ENCODE measurements at regions not wholly inside any gene's neighbourhood (a gene's known extent, or its start where the extent isn't known, plus 50 kb on each side); places are given as distances from the start of the nearest gene placed in this dataset.

DNA sequence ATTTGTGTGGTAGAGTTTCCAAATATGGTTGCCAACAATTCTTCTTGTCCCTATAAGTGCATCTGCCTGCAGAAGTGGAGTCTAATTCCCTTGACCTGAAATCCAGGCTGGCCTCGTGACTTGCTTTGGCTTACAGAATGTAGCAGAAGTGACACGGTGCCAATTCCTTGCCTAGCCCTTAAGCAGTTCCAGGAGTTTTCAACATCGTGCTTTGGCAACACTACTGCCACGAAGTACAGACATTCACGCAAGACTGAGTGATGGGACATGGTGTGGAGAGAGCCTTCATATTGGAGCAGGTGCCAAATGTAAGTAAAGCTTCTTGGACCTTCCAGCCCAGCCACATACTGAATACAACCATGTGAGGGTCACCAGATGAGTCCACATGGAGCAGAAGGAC lies 92.9 kb upstream of the NEK6 start:
- TF ChIP-seq, protein P1, sequence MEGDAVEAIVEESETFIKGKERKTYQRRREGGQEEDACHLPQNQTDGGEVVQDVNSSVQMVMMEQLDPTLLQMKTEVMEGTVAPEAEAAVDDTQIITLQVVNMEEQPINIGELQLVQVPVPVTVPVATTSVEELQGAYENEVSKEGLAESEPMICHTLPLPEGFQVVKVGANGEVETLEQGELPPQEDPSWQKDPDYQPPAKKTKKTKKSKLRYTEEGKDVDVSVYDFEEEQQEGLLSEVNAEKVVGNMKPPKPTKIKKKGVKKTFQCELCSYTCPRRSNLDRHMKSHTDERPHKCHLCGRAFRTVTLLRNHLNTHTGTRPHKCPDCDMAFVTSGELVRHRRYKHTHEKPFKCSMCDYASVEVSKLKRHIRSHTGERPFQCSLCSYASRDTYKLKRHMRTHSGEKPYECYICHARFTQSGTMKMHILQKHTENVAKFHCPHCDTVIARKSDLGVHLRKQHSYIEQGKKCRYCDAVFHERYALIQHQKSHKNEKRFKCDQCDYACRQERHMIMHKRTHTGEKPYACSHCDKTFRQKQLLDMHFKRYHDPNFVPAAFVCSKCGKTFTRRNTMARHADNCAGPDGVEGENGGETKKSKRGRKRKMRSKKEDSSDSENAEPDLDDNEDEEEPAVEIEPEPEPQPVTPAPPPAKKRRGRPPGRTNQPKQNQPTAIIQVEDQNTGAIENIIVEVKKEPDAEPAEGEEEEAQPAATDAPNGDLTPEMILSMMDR (conservative IDR thresholded peaks at IDR 0.05; ENCODE audit: low read length): no peak
- TF ChIP-seq EZH2phosphoT487 (IDR thresholded peaks at IDR 0.05; ENCODE audit: borderline replicate concordance, low read depth, low read length): no peak

Measured in OCI-LY7 (cell line).